ENCODE measurements at regions not wholly inside any gene's neighbourhood (a gene's known extent, or its start where the extent isn't known, plus 50 kb on each side); places are given as distances from the start of the nearest gene placed in this dataset.

DNA sequence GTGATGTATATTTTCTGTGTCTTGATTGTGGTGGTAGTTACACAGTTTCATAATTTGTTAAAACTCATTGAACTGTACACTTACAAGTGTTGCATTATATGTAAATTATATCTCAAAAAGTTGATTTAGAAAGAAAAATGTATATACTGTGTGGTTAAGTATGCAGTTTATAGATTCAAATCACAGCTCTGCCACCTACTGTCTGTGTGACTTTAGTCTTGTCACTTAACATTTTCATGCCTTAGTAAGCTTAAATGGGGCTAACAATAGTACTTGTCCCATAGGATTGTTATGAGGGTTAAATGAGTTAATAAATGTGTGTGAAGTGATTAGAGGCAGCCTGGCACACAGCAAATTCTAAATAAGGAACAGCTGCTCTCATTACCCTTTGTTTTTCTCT lies 120.9 kb upstream of the P2RY1 start:
- Histone ChIP-seq H3K27ac (no peak overlapping the region), H3K4me1 (no peaks in the 10 kb centered on the region), H3K27me3 (ENCODE audit: control insufficient read depth, insufficient read depth, low read length) (no peaks in the 10 kb centered on the region), H3K9ac (no peak overlapping the region), H3K4me2 (ENCODE audit: low read length) (no peak overlapping the region), H3K79me2 (no peaks in the 10 kb centered on the region), H3K9me3 (ENCODE audit: control insufficient read depth, low read length) (no peaks in the 10 kb centered on the region), H3K4me3 (ENCODE audit: low read depth, low read length) (no peak overlapping the region), H3K36me3 (ENCODE audit: control insufficient read depth, insufficient read depth, low read length) (no peaks in the 10 kb centered on the region), H2AFZ (no peak overlapping the region)
- TF ChIP-seq CTCF (IDR thresholded peaks at IDR 0.05): no peak

GRCh38 chr3:152714507-152714906 lies 120.4 kb upstream of the P2RY1 start:
- H3K9ac ChIP-seq: no peak overlapping the region
- H3K9me3 ChIP-seq (ENCODE audit: control insufficient read depth, low read length): no peaks in the 10 kb centered on the region

GRCh38 chr3:152717252-152717651 lies 117.7 kb upstream of the P2RY1 start:
- Histone ChIP-seq H3K79me2 (no peaks in the 10 kb centered on the region), H2AFZ (no peak overlapping the region), H3K27me3 (ENCODE audit: control insufficient read depth, insufficient read depth, low read length) (no peaks in the 10 kb centered on the region), H3K4me1 (no peaks in the 10 kb centered on the region), H3K4me2 (ENCODE audit: low read length) (no peak overlapping the region), H3K4me3 (ENCODE audit: low read depth, low read length) (no peak overlapping the region), H3K27ac (no peak overlapping the region), H3K36me3 (ENCODE audit: control insufficient read depth, insufficient read depth, low read length) (no peaks in the 10 kb centered on the region), H3K9ac (no peak overlapping the region), H3K9me3 (ENCODE audit: control insufficient read depth, low read length) (no peaks in the 10 kb centered on the region)
- TF ChIP-seq CTCF (IDR thresholded peaks at IDR 0.05): no peak

More at GRCh38 chr3:152714507-152714906, 120.4 kb upstream of the P2RY1 start:
- no peak overlapping the region for H3K27ac ChIP-seq
- H3K4me2 ChIP-seq (ENCODE audit: low read length): no peak overlapping the region
- H3K27me3 ChIP-seq (ENCODE audit: control insufficient read depth, insufficient read depth, low read length): no peaks in the 10 kb centered on the region
- H2AFZ ChIP-seq: no peak overlapping the region
- no peaks in the 10 kb centered on the region for H3K36me3 ChIP-seq (ENCODE audit: control insufficient read depth, insufficient read depth, low read length)
- no peaks in the 10 kb centered on the region for H3K79me2 ChIP-seq
- H3K4me3 ChIP-seq (ENCODE audit: low read depth, low read length): no peak overlapping the region
- H3K4me1 ChIP-seq: no peaks in the 10 kb centered on the region
- no peak for TF ChIP-seq CTCF (IDR thresholded peaks at IDR 0.05)

GRCh38 chr3:152718810-152719209 lies 116.1 kb upstream of the P2RY1 start:
- Histone ChIP-seq H3K4me2 (ENCODE audit: low read length) (no peak overlapping the region), H3K9me3 (ENCODE audit: control insufficient read depth, low read length) (no peaks in the 10 kb centered on the region), H3K4me3 (ENCODE audit: low read depth, low read length) (no peak overlapping the region), H2AFZ (no peak overlapping the region), H3K36me3 (ENCODE audit: control insufficient read depth, insufficient read depth, low read length) (no peaks in the 10 kb centered on the region), H3K27me3 (ENCODE audit: control insufficient read depth, insufficient read depth, low read length) (no peaks in the 10 kb centered on the region), H3K27ac (no peak overlapping the region), H3K79me2 (no peaks in the 10 kb centered on the region), H3K9ac (no peak overlapping the region), H3K4me1 (no peaks in the 10 kb centered on the region)
- no peak for TF ChIP-seq CTCF (IDR thresholded peaks at IDR 0.05)

- Histone ChIP-seq H3K27me3 (ENCODE audit: control insufficient read depth, insufficient read depth, low read length) (no peaks in the 10 kb centered on the region), H3K4me2 (ENCODE audit: low read length) (no peak overlapping the region), H2AFZ (no peak overlapping the region), H3K4me3 (ENCODE audit: low read depth, low read length) (no peak overlapping the region), H3K27ac (no peak overlapping the region), H3K9ac (no peak overlapping the region), H3K79me2 (no peaks in the 10 kb centered on the region), H3K36me3 (ENCODE audit: control insufficient read depth, insufficient read depth, low read length) (no peaks in the 10 kb centered on the region), H3K4me1 (no peaks in the 10 kb centered on the region), H3K9me3 (ENCODE audit: control insufficient read depth, low read length) (no peaks in the 10 kb centered on the region)
- TF ChIP-seq CTCF (IDR thresholded peaks at IDR 0.05): no peak
Observed at GRCh38 chr3:152719264-152719663, 115.7 kb upstream of the P2RY1 start.

Measured in parathyroid adenoma (tissue), 2 donors.